ENCODE measurements at regions not wholly inside any gene's neighbourhood (a gene's known extent, or its start where the extent isn't known, plus 50 kb on each side); places are given as distances from the start of the nearest gene placed in this dataset.

DNA sequence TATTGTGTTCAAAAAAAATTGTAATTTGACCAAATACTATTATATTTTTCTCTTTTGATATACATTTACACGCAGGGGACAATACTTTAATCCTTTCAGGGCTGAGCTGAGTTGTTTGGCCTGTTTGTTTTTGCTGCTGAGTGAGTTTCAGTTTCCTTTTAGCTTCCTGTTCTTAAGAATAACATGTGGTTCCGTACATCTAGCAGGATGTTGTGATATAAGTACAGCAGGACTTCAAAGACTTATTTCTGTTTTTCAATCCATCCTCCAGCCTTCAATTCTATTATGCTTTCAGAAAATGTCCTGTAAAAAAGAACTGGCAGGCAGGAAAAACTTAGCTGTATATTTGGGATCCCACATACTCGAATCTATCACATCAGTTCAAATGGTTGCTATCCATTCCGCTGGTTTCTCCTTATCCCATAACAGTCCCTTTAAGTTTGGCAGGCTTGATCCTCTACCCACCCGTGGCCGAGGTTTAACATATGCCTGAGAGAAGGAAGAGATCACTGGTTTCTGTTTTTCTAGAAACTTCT, 1037.3 kb upstream of the ACO1 start:
- intact Hi-C loops (cut with micrococcal nuclease) (no loop called here), dilution Hi-C loops (cut with HindIII; ENCODE audit: low sequenced_read_pairs, unreplicated experiment) (no loop called here), in situ Hi-C loops (cut with MboI; ENCODE audit: low sequenced_read_pairs) (no loop called here)
- Histone ChIP-seq H4K5ac (ENCODE audit: low read depth, low read length) (no peak overlapping the region), H3K4me2 (ENCODE audit: low read depth, low read length) (peak overlapping the region; percentile 40), H3K9me1 (ENCODE audit: insufficient read depth, low read length) (no peaks in the 10 kb centered on the region), H2AK5ac (ENCODE audit: low read depth, low read length) (no peak overlapping the region), H3K4ac (ENCODE audit: low read depth, low read length) (no peak overlapping the region), H2BK5ac (ENCODE audit: low read depth, low read length, poor library complexity, severe bottlenecking) (no peak overlapping the region), H4K91ac (ENCODE audit: insufficient read depth, low read depth, low read length) (no peak overlapping the region), H2AK9ac (replicated peaks; ENCODE audit: low read depth, low read length, poor library complexity) (no peak overlapping the region), H3K36me3 (ENCODE audit: control insufficient read depth, insufficient read depth, low read length) (no peaks in the 10 kb centered on the region), H3K4me1 (ENCODE audit: control insufficient read depth, insufficient read depth, low read length) (no peaks in the 10 kb centered on the region), H3K9ac (ENCODE audit: low read depth, low read length) (no peak overlapping the region), H3K79me1 (ENCODE audit: low read depth in 1 of 2, low read length in 2 of 2) (no peaks in the 10 kb centered on the region), H3K18ac (ENCODE audit: low read depth, low read length) (no peak overlapping the region), H4K8ac (ENCODE audit: low read depth in 2 of 2, low read length in 2 of 2) (no peak overlapping the region), H2AFZ (replicated peaks; ENCODE audit: low read length, poor library complexity) (no peak overlapping the region), H3K9me3 (ENCODE audit: control insufficient read depth, insufficient read depth, low read length) (no peaks in the 10 kb centered on the region), H3K27ac (ENCODE audit: insufficient read depth, low read length) (no peak overlapping the region), H3K27me3 (ENCODE audit: control insufficient read depth, insufficient read depth, low read length) (no peaks in the 10 kb centered on the region), H3K23ac (ENCODE audit: low read depth, low read length) (no peak overlapping the region), H2BK20ac (ENCODE audit: low read depth, low read length) (no peak overlapping the region), H3K4me3 (ENCODE audit: insufficient read depth, low read depth, low read length) (no peak overlapping the region), H2BK120ac (ENCODE audit: low read depth, low read length) (no peak overlapping the region), H3K14ac (replicated peaks; ENCODE audit: low read depth, low read length) (no peak overlapping the region), H3K56ac (ENCODE audit: extremely low read depth, insufficient read depth, low read length) (no peak overlapping the region), H2BK15ac (ENCODE audit: low read depth, low read length) (no peak overlapping the region), H4K20me1 (ENCODE audit: insufficient read depth, low read length) (no peaks in the 10 kb centered on the region)
- WGBS, 2 experiments (ENCODE audit: extremely low coverage in 2 of 2, insufficient read length in 1 of 2), result no CpG with 5 or more reads among the region's 6 CpGs
- ATAC-seq (ENCODE audit: low read depth) (no peak), DNase-seq (no peak)
- POLR2A ChIA-PET (ENCODE audit: unreplicated experiment), result no interaction called here
- CTCF ChIA-PET, result no interaction called here
- BruUV-seq (replicated peaks), result no TSS peak
- TF ChIP-seq MAZ (IDR thresholded peaks at IDR 0.05; ENCODE audit: borderline replicate concordance, low read depth, low read length) (no peak), RFX5 (IDR thresholded peaks at IDR 0.05; ENCODE audit: low read depth, low read length) (no peak), RAD21 (IDR thresholded peaks at IDR 0.05; ENCODE audit: low read length) (no peak), SMC3 (IDR thresholded peaks at IDR 0.05; ENCODE audit: low read depth, low read length) (no peak), POLR2A (IDR thresholded peaks at IDR 0.05; ENCODE audit: low read depth, low read length) (no peak)
